CD14-positive monocyte (primary cell): ENCODE measurements at regions not wholly inside any gene's neighbourhood (a gene's known extent, or its start where the extent isn't known, plus 50 kb on each side); places are given as distances from the start of the nearest gene placed in this dataset.

Experiments
- DNase-seq, 3 donors: peaks; one replicate each; pipeline ENCODE4 v3.0.0-alpha.2; 2011 to 2022
- H2AFZ ChIP-seq: 2 replicates; pipeline ENCODE4 v1.6.0; 2012; ENCODE audit warnings: mild to moderate bottlenecking, low read depth, low read length, inconsistent platforms; ENCODE audit not compliant: insufficient read depth, poor library complexity, severe bottlenecking
- H3K27ac ChIP-seq, 2 donors: 1 replicate in 1 of 2; 2 replicates in 1 of 2; pipeline ENCODE4 v1.5.1; 2012 to 2013; ENCODE audit warnings: low read length in 2 of 2, control low read depth in 1 of 2, inconsistent platforms in 1 of 2, low read depth in 1 of 2, mild to moderate bottlenecking in 1 of 2
- H3K27me3 ChIP-seq, 2 donors: one replicate each; pipeline versions ENCODE4 v1.6.0 to v1.6.1; 2011 to 2013; ENCODE audit warnings: low read length in 2 of 2; ENCODE audit not compliant: control insufficient read depth in 2 of 2, insufficient read depth in 2 of 2
- H3K36me3 ChIP-seq, 2 donors: replicated peaks in 1 of 2; 1 replicate in 1 of 2; 2 replicates in 1 of 2; pipeline versions ENCODE4 v1.5.1 to v1.6.1; 2012 to 2013; ENCODE audit warnings: low read length in 2 of 2, control low read depth in 1 of 2, inconsistent platforms in 1 of 2, mild to moderate bottlenecking in 1 of 2; ENCODE audit not compliant: insufficient read depth in 2 of 2, control insufficient read depth in 1 of 2
- H3K4me1 ChIP-seq, 2 donors: 1 replicate in 1 of 2; 2 replicates in 1 of 2; pipeline versions ENCODE4 v1.5.1 to v1.6.1; 2012 to 2013; ENCODE audit warnings: low read length in 2 of 2, control low read depth in 1 of 2, inconsistent platforms in 1 of 2, mild to moderate bottlenecking in 1 of 2, moderate library complexity in 1 of 2; ENCODE audit not compliant: insufficient read depth in 2 of 2, control insufficient read depth in 1 of 2
- H3K4me2 ChIP-seq: replicated peaks from 2 replicates; pipeline ENCODE3; 2012; ENCODE audit warnings: low read length, moderate library complexity, mild to moderate bottlenecking; ENCODE audit not compliant: poor library complexity, severe bottlenecking; ENCODE audit errors: extremely low read depth
- H3K4me3 ChIP-seq, 3 experiments: fragments of 200-600 bp in 1 of 3; sonication (generic) in 1 of 3; replicated peaks in 1 of 3; 1 replicate in 2 of 3; 2 replicates in 1 of 3; pipeline ENCODE4 v1.5.1; 2011 to 2013; ENCODE audit warnings: low read length in 3 of 3, mild to moderate bottlenecking in 3 of 3, control low read depth in 2 of 3, low read depth in 2 of 3, inconsistent platforms in 1 of 3, moderate library complexity in 1 of 3
- H3K79me2 ChIP-seq: 2 replicates; pipeline ENCODE4 v1.6.0; 2012; ENCODE audit warnings: mild to moderate bottlenecking, control low read depth, inconsistent platforms, low read length, moderate library complexity; ENCODE audit not compliant: insufficient read depth
- H3K9ac ChIP-seq: 2 replicates; pipeline ENCODE4 v1.6.0; 2017; ENCODE audit warnings: low read length, mild to moderate bottlenecking; ENCODE audit not compliant: insufficient read depth, poor library complexity, severe bottlenecking
- H3K9me3 ChIP-seq, 2 donors: replicated peaks in 1 of 2; 1 replicate in 1 of 2; 2 replicates in 1 of 2; pipeline versions ENCODE4 v1.5.1 to v1.6.1; 2012 to 2013; ENCODE audit warnings: low read length in 2 of 2, control low read depth in 1 of 2; ENCODE audit not compliant: control insufficient read depth in 1 of 2, insufficient read depth in 1 of 2
- H4K20me1 ChIP-seq: 2 replicates; pipeline ENCODE4 v1.6.0; 2012; ENCODE audit warnings: mild to moderate bottlenecking, low read length, control low read depth, moderate library complexity; ENCODE audit not compliant: insufficient read depth
- H3K27ac Mint-ChIP-seq, 7 donors: one replicate each; pipeline ENCODE4 v1.8.0; 2020; ENCODE audit warnings: mild to moderate bottlenecking in 7 of 7, mixed read lengths in 7 of 7, moderate library complexity in 6 of 7, inconsistent platforms in 2 of 7
- H3K27me3 Mint-ChIP-seq, 3 donors: one replicate each; pipeline ENCODE4 v1.8.0; 2021 to 2022; ENCODE audit warnings: low read depth in 3 of 3, mild to moderate bottlenecking in 3 of 3, mixed read lengths in 3 of 3, moderate library complexity in 3 of 3, inconsistent platforms in 1 of 3
- H3K36me3 Mint-ChIP-seq, 2 donors: one replicate each; pipeline ENCODE4 v1.8.0; 2020; ENCODE audit warnings: mixed read lengths in 2 of 2, inconsistent platforms in 1 of 2, mild to moderate bottlenecking in 1 of 2
- H3K4me1 Mint-ChIP-seq: one replicate; pipeline ENCODE4 v1.8.0; 2020; ENCODE audit warnings: mild to moderate bottlenecking, mixed read lengths
- H3K4me3 Mint-ChIP-seq, 2 donors: one replicate each; pipeline ENCODE4 v1.8.0; 2020; ENCODE audit warnings: mild to moderate bottlenecking in 2 of 2, mixed read lengths in 2 of 2, moderate library complexity in 1 of 2
- H3K9me3 Mint-ChIP-seq, 7 donors: one replicate each; pipeline ENCODE4 v1.8.0; 2020 to 2022; ENCODE audit warnings: mixed read lengths in 7 of 7, mild to moderate bottlenecking in 6 of 7, moderate library complexity in 6 of 7, inconsistent platforms in 2 of 7
- WGBS: methylation state at CpG from one replicate; pipeline ENCODE4 v1.1.5; 2013; ENCODE audit warnings: missing lambda C conversion rate; ENCODE audit not compliant: insufficient coverage; 5-methylcytosine and 5-hydroxymethylcytosine counted together
- intact Hi-C, 2 donors: fragments of 100-400 bp; cut with micrococcal nuclease; formaldehyde crosslinking; loops; one replicate each; pipeline versions ENCODE4 v1.15.0 to v1.15.1; 2023
- TF ChIP-seq, protein P1 (sequence below): fragments of 200-600 bp; IDR thresholded peaks from one replicate; pipeline ENCODE4 v1.8.0; 2022; ENCODE audit warnings: antibody characterized with exemption, mild to moderate bottlenecking

DNA sequence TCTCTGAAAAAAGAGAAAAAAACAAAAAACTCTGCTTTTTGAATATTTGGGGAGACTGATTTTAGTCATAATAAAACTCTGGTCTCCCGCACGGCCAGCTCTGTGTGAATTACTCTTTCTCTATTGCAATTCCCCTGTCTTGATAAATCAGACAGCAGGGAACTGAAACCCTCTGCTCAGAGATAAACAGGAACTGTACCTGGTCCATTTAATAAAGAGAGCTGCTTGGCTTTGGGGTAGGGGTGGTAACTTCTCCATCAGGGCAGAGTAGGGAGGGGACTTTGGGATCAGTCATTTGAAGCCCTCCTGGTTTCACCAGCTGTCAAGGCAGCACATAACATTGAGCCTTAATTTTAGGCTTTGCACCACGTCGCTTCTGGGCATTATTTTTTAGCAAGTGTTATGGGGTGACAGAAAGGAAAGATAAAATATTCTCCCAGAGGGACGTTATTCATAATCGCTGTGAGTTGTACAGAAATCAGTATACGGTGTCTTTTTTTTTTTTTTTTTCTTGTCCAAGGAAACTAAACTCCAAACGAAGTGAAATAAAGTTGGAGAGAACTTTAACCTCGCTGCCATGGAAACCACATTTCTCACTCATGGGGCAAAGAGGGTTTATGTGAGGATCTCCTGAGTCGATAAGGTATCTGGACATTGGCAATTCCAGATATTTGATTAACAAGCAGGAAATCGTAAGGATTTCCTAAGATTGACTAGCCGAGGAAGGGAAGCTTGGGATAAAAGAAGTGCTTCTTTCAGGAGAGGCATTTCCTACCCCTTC lies 99.0 kb upstream of the MRI1 start:
- intact Hi-C loops = no loop called here
- H3K79me2 ChIP-seq = no peaks in the 10 kb centered on the region
- DNase-seq = peak in 1 of 3 donors; percentile 27
- Mint-ChIP-seq H3K4me3 (no peak overlapping the region), H3K9me3 (peaks cover 0 to 3% (median 0%) of the 10 kb centered on the region in 7 donors), H3K4me1 (peaks cover 3% of the 10 kb centered on the region), H3K27me3 (peaks cover 2 to 6% (median 4%) of the 10 kb centered on the region in 3 donors), H3K27ac (peak overlapping the region in 1 of 7 donors; percentile 34), H3K36me3 (no peaks in the 10 kb centered on the region)
- H3K4me1 ChIP-seq = no peaks in the 10 kb centered on the region
- no peaks in the 10 kb centered on the region for H3K27me3 ChIP-seq
- WGBS = 83% methylated on average over 2 of the region's 12 CpGs
- no peak overlapping the region for H3K4me2 ChIP-seq
- no peaks in the 10 kb centered on the region for H4K20me1 ChIP-seq
- H3K9ac ChIP-seq = no peak overlapping the region
- TF ChIP-seq, protein P1, sequence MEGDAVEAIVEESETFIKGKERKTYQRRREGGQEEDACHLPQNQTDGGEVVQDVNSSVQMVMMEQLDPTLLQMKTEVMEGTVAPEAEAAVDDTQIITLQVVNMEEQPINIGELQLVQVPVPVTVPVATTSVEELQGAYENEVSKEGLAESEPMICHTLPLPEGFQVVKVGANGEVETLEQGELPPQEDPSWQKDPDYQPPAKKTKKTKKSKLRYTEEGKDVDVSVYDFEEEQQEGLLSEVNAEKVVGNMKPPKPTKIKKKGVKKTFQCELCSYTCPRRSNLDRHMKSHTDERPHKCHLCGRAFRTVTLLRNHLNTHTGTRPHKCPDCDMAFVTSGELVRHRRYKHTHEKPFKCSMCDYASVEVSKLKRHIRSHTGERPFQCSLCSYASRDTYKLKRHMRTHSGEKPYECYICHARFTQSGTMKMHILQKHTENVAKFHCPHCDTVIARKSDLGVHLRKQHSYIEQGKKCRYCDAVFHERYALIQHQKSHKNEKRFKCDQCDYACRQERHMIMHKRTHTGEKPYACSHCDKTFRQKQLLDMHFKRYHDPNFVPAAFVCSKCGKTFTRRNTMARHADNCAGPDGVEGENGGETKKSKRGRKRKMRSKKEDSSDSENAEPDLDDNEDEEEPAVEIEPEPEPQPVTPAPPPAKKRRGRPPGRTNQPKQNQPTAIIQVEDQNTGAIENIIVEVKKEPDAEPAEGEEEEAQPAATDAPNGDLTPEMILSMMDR = no peak
- no peak overlapping the region for H3K4me3 ChIP-seq
- no peaks in the 10 kb centered on the region for H3K36me3 ChIP-seq
- H3K9me3 ChIP-seq = no peaks in the 10 kb centered on the region
- no peak overlapping the region for H2AFZ ChIP-seq
- H3K27ac ChIP-seq = no peak overlapping the region

DNA sequence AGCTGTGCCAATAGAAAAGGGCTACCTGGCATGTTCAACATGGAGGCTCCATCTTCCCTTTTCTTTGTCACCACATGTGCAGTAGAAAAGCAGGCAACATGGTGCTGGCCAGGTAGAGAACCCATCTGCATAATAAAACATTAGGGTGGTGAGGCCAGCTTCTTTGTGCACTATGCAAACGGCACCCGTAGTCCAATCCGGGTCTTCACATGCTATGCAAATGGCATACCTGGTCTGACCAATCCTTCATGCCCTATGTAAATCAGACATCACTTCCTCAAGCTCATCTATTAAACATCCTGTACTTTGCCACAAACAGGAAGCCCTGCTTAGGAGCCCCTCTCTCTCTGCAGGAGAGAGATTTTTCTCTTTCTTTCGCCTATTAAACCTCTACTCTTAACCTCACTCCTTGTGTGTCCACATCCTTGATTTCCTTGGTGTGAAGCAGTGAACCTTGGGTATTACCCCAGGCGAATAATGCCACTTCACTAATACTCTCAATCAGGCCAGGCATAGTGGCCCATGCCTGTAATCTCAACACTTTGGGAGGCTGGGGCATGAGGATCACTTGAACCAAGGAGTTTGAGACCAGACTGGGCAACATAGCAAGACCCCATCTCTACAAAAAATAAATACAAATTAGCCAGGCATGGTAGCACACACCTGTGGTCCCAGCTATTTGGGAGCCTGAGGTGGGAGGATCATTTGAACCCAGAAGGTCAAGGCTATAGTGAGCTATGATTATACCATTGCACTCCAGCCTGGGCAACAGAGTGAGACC lies 111.3 kb upstream of the MRI1 start:
- 93% methylated on average over 3 of the region's 5 CpGs for WGBS
- Histone ChIP-seq H3K27me3 (no peaks in the 10 kb centered on the region), H3K79me2 (no peaks in the 10 kb centered on the region), H3K9ac (no peak overlapping the region), H3K27ac (no peak overlapping the region), H3K4me2 (no peak overlapping the region), H2AFZ (no peak overlapping the region), H3K4me3 (no peak overlapping the region), H3K9me3 (peaks cover 0 to 9% of the 10 kb centered on the region in 2 donors), H3K4me1 (no peaks in the 10 kb centered on the region), H3K36me3 (no peaks in the 10 kb centered on the region), H4K20me1 (no peaks in the 10 kb centered on the region)
- intact Hi-C loops = no loop called here
- TF ChIP-seq, protein P1 = no peak
- Mint-ChIP-seq H3K27me3 (peaks cover 7% of the 10 kb centered on the region in 3 donors), H3K9me3 (peaks cover 5 to 30% (median 12%) of the 10 kb centered on the region in 7 donors), H3K36me3 (no peaks in the 10 kb centered on the region), H3K27ac (no peak overlapping the region), H3K4me3 (no peak overlapping the region), H3K4me1 (no peaks in the 10 kb centered on the region)
- no peak for DNase-seq
